Neuron (in vitro differentiated cells): ENCODE measurements at regions not wholly inside any gene's neighbourhood (a gene's known extent, or its start where the extent isn't known, plus 50 kb on each side); places are given as distances from the start of the nearest gene placed in this dataset.

Experiments
- H2AFZ ChIP-seq: one replicate; pipeline ENCODE4 v1.6.1; 2013; ENCODE audit warnings: low read depth, mild to moderate bottlenecking, inconsistent platforms, low read length, moderate library complexity
- H3K27me3 ChIP-seq: one replicate; pipeline ENCODE4 v1.6.1; 2013; ENCODE audit warnings: low read length; ENCODE audit not compliant: insufficient read depth
- H3K36me3 ChIP-seq: one replicate; pipeline ENCODE4 v1.6.1; 2013; ENCODE audit warnings: low read length; ENCODE audit not compliant: insufficient read depth
- H3K4me1 ChIP-seq: one replicate; pipeline ENCODE4 v1.6.1; 2013; ENCODE audit warnings: low read length; ENCODE audit not compliant: insufficient read depth
- H3K4me3 ChIP-seq: 2 replicates; pipeline ENCODE4 v1.5.1; 2013; ENCODE audit warnings: mild to moderate bottlenecking, low read length, moderate library complexity
- H3K9me3 ChIP-seq: one replicate; pipeline ENCODE4 v1.6.1; 2013; ENCODE audit warnings: low read length

- H2AFZ ChIP-seq, result no peak overlapping the region
- peaks cover 7% of the 10 kb centered on the region for H3K9me3 ChIP-seq
- H3K27me3 ChIP-seq, result no peaks in the 10 kb centered on the region
- H3K4me1 ChIP-seq, result no peaks in the 10 kb centered on the region
- no peak overlapping the region for H3K4me3 ChIP-seq
- peaks cover 19% of the 10 kb centered on the region for H3K36me3 ChIP-seq
Observed at GRCh38 chr21:16250273-16250672, 520.5 kb downstream of the USP25 start.

GRCh38 chr21:16258844-16259611, 529.2 kb downstream of the USP25 start:
- no peaks in the 10 kb centered on the region for H3K36me3 ChIP-seq
- no peaks in the 10 kb centered on the region for H3K27me3 ChIP-seq
- H2AFZ ChIP-seq, result no peak overlapping the region

GRCh38 chr21:16262091-16262490, 532.3 kb downstream of the USP25 start:
- no peaks in the 10 kb centered on the region for H3K4me1 ChIP-seq
- H3K27me3 ChIP-seq, result no peaks in the 10 kb centered on the region
- H3K9me3 ChIP-seq, result peaks cover 4% of the 10 kb centered on the region
- H3K36me3 ChIP-seq, result peaks cover 11% of the 10 kb centered on the region
- H2AFZ ChIP-seq, result no peak overlapping the region
- H3K4me3 ChIP-seq, result no peak overlapping the region

More at GRCh38 chr21:16258844-16259611, 529.2 kb downstream of the USP25 start:
- Histone ChIP-seq H3K4me1 (no peaks in the 10 kb centered on the region), H3K9me3 (no peaks in the 10 kb centered on the region), H3K4me3 (no peak overlapping the region)

GRCh38 chr21:16264319-16264718, 534.5 kb downstream of the USP25 start:
- Histone ChIP-seq H3K4me1 (no peaks in the 10 kb centered on the region), H3K36me3 (peaks cover 11% of the 10 kb centered on the region), H3K4me3 (no peak overlapping the region), H3K9me3 (peaks cover 5% of the 10 kb centered on the region), H3K27me3 (no peaks in the 10 kb centered on the region), H2AFZ (no peak overlapping the region)

- peaks cover 13% of the 10 kb centered on the region for H3K36me3 ChIP-seq
- no peak overlapping the region for H2AFZ ChIP-seq
- no peaks in the 10 kb centered on the region for H3K4me1 ChIP-seq
- no peaks in the 10 kb centered on the region for H3K27me3 ChIP-seq
- peaks cover 10% of the 10 kb centered on the region for H3K9me3 ChIP-seq
- H3K4me3 ChIP-seq, result no peak overlapping the region
Observed at GRCh38 chr21:16269476-16269875, 539.7 kb downstream of the USP25 start.

- Histone ChIP-seq H3K4me1 (peaks cover 71% of the 10 kb centered on the region), H2AFZ (no peak overlapping the region), H3K4me3 (peak overlapping the region; percentile 44), H3K9me3 (no peaks in the 10 kb centered on the region), H3K36me3 (no peaks in the 10 kb centered on the region), H3K27me3 (no peaks in the 10 kb centered on the region)
Observed at GRCh38 chr21:16279731-16280581, 550.2 kb downstream of the USP25 start.

- H3K27me3 ChIP-seq, result no peaks in the 10 kb centered on the region
- peaks cover 78% of the 10 kb centered on the region for H3K4me1 ChIP-seq
- H2AFZ ChIP-seq, result no peak overlapping the region
- H3K36me3 ChIP-seq, result no peaks in the 10 kb centered on the region
- no peaks in the 10 kb centered on the region for H3K9me3 ChIP-seq
- peak overlapping the region; percentile 44 for H3K4me3 ChIP-seq
Observed at GRCh38 chr21:16280686-16281091, 550.9 kb downstream of the USP25 start.

GRCh38 chr21:16283516-16283915, 553.7 kb downstream of the USP25 start:
- H2AFZ ChIP-seq, result no peak overlapping the region
- no peaks in the 10 kb centered on the region for H3K36me3 ChIP-seq
- H3K4me3 ChIP-seq, result no peak overlapping the region
- no peaks in the 10 kb centered on the region for H3K9me3 ChIP-seq
- no peaks in the 10 kb centered on the region for H3K27me3 ChIP-seq
- peaks cover 88% of the 10 kb centered on the region for H3K4me1 ChIP-seq

GRCh38 chr21:16285605-16286126, 555.9 kb downstream of the USP25 start:
- Histone ChIP-seq H3K4me1 (peaks cover 72% of the 10 kb centered on the region), H3K4me3 (peak overlapping the region; percentile 26), H3K9me3 (no peaks in the 10 kb centered on the region), H2AFZ (no peak overlapping the region), H3K36me3 (no peaks in the 10 kb centered on the region), H3K27me3 (no peaks in the 10 kb centered on the region)

- peaks cover 2% of the 10 kb centered on the region for H3K9me3 ChIP-seq
- peaks cover 5% of the 10 kb centered on the region for H3K36me3 ChIP-seq
- no peaks in the 10 kb centered on the region for H3K27me3 ChIP-seq
- peaks cover 59% of the 10 kb centered on the region for H3K4me1 ChIP-seq
- H2AFZ ChIP-seq, result no peak overlapping the region
- H3K4me3 ChIP-seq, result no peak overlapping the region
Observed at GRCh38 chr21:16287046-16287445, 557.3 kb downstream of the USP25 start.

GRCh38 chr21:16291296-16291695, 561.5 kb downstream of the USP25 start:
- Histone ChIP-seq H3K27me3 (no peaks in the 10 kb centered on the region), H3K36me3 (peaks cover 8% of the 10 kb centered on the region), H3K4me1 (peaks cover 21% of the 10 kb centered on the region), H2AFZ (no peak overlapping the region), H3K9me3 (peaks cover 2% of the 10 kb centered on the region), H3K4me3 (no peak overlapping the region)

GRCh38 chr21:16294128-16294527, 564.3 kb downstream of the USP25 start:
- Histone ChIP-seq H3K27me3 (no peaks in the 10 kb centered on the region), H3K9me3 (peaks cover 13% of the 10 kb centered on the region), H3K4me3 (no peak overlapping the region), H3K36me3 (peaks cover 24% of the 10 kb centered on the region), H2AFZ (no peak overlapping the region), H3K4me1 (peaks cover 3% of the 10 kb centered on the region)

GRCh38 chr21:16302851-16303282, 573.1 kb downstream of the USP25 start:
- H3K27me3 ChIP-seq, result no peaks in the 10 kb centered on the region
- H3K4me3 ChIP-seq, result no peak overlapping the region
- peaks cover 4% of the 10 kb centered on the region for H3K9me3 ChIP-seq
- H3K4me1 ChIP-seq, result peaks cover 33% of the 10 kb centered on the region
- H3K36me3 ChIP-seq, result peaks cover 12% of the 10 kb centered on the region
- no peak overlapping the region for H2AFZ ChIP-seq
